Putamen (tissue), 1 donor: ENCODE measurements at regions not wholly inside any gene's neighbourhood (a gene's known extent, or its start where the extent isn't known, plus 50 kb on each side); places are given as distances from the start of the nearest gene placed in this dataset.
"Not testable (repeated sequence)": the region's sequence is repeated elsewhere in the genome, so short reads cannot be mapped to it uniquely, and the experiment has no call there.

Experiments
- DNase-seq: peaks from one replicate; pipeline ENCODE4 v3.0.0-alpha.2; 2016; ENCODE audit warnings: low spot score

DNA sequence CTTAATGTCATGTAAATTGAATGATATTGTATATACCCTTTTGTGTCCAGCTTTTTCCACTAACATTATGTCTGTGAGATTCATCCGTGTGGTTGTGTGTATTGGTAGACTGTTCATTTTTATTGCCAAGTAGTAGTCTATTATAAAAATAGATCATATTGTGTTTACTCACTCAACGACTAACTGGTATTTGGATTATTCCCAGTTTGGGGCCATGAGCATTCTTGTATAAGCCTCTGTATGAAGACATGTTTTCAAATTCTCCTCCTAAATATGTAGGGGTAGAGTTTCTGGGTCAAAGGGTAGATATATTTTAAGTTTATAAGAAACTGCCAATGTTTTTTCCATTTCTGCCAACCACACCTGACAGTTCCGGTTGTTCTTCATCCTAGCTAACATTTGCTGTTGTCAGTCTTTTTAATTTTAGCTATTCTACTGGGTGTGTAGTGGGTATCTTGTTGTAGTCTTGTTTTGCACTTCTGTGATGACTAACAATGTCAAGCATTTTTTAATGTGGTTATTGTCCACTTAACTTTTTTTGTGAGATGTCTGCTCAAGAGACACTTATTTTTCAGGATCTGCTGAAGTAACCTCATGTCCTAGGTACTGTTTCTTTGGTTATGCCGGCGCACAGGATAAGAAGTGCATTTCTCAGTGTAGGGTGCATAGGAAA, 93.2 kb downstream of the DACT1 start:
- DNase-seq, result no peak

GRCh38 chr14:58731465-58732293, 93.9 kb downstream of the DACT1 start:
- no peak for DNase-seq

GRCh38 chr14:58732387-58732786, 94.6 kb downstream of the DACT1 start:
- no peak for DNase-seq

DNA sequence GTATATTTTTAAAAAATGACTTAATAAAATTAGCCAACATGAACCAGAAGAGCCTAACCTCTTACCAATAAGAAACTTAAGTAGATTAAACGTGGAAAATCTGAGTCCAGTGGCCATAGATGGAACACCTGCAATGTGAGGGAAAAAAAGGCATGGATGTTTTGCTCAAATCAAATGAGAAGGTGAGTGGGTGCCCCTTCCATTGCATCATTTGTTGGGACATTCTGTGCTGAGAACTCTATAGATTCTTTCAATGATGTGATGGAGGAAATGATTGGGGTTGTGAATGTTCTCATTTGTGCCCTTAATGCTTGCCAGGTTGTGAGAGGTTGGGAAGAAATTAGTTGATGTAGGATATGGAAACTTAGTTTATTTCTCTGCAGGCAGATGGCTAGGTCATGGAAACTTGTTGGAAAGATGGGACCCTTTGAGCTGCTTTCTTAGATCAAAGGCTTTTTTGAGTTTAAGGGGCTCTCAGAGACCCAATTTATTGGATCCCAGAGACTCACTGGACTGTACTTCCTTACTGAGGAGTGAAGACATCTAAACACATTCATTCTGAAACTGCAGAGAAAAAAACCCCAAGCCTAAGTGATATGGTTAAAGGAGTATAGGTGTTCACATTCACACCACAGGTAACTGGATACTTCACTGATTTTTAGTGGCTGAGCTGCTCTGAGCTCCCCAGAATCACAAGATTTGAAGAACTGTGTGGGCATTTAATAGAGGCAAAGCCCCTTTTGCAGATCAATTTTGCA, 95.9 kb downstream of the DACT1 start:
- DNase-seq, result no peak

- no peak for DNase-seq
Observed at GRCh38 chr14:58735596-58735995, 97.8 kb downstream of the DACT1 start.

DNA sequence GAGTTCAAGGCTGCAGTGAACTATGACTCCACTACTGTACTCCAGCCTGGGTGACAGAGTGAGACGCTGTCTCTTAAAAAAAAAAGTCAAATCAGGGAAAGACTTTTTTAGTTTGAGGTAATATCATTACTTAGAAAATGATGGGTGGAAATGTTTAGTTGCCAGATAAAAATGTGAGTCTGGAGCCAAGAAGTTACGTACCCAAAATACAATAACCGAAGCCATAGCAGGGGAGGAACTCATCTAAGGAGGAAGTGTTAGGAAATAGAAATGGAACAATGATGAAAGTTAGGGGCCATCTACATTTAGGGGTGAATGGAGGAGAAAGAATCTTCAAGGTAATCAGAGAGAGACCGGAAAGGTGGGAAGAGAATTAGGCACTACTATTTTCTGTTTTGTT, 98.8 kb downstream of the DACT1 start:
- no peak for DNase-seq

GRCh38 chr14:58737511-58737910, 99.7 kb downstream of the DACT1 start:
- no peak for DNase-seq

- no peak for DNase-seq
Observed at GRCh38 chr14:58738189-58738836, 100.6 kb downstream of the DACT1 start.

- DNase-seq, result no peak
Observed at GRCh38 chr14:58738876-58739275, 101.1 kb downstream of the DACT1 start.

DNA sequence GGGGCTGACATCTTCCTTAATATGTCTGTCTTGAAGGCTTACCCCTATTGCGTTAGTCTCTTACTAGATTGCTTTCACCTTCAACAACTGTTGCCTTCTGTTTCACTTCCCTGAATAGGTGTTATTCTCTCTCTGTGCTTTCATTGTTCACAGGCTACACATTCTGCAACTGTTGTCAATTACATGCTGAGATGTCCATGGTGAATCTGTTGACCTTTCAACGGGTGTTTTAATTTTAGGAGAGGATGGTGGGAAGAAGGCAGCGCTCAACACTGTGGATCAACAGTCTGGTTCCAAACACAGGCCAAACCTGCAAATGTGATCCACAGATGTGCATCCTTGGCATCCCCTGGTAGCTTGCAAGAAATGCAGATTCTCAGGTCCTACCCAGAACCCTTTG, 101.9 kb downstream of the DACT1 start:
- no peak for DNase-seq

- DNase-seq, result peak; percentile 43
Observed at GRCh38 chr14:58740379-58740935, 102.7 kb downstream of the DACT1 start.

DNA sequence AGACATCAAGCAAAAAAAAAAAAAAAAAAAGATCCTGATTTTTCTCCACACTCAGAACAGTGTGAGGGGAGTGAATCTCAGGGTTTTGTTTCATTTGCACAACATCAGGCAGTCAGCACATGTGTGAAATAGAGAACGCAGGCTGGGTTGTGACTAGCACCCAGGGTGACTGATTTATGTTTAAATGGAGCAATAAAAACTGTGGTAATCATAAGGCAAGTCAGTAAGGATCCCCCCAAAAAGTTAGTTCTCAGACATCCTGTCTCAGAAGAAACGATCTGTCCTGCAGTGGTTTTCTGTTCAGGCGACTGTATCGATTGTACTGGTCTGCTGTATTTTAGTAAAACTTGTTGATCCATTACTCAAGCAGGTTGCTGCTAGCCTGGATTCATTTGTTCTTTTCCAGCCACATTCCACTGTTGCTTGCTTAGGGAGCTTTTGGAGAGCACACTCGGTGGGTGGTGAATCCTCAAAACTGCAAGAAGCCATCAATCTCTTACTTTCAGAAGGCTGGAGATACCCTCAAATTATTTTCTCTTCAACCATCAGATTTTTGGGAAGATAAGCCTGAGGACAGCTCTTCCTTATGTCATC, 107.1 kb downstream of the DACT1 start:
- no peak for DNase-seq

DNA sequence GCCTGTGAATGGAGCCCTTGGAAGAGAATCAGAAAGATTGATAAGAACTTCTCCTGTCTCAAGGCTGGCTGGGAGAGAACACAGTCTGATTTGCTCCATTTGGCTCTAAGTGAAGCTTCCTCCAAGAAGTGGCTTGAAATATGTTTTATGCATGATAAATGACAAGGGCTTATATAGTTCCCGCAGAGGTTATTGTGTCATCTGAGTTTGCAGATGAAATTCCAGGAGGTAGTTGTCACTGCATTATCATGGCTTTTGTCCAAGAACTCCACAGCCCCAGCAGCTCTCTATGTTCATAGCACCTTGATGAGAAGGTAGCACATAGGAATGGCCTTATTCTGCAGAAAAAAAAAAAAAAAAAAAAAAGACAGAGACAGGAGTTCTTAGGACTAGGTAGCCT, 108.5 kb downstream of the DACT1 start:
- no peak for DNase-seq

DNA sequence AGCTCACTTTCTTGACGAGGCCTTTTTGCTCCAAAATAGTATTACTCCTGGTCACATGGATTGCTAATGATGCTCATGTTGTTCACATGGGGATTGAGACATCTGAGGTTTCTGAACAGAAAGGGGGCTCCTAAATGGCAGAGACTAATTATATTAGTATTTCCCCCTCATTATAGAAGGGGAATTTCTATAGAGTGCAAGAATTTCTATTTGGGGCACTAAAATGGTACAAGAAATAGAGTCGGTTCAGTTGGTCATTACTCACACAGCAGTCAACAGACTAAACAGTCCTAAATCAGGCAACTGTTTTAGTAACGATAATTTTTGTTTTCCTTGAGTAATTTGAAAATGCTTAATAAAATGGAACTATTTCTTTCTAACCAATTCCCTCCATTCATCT, 108.9 kb downstream of the DACT1 start:
- DNase-seq, result no peak

DNA sequence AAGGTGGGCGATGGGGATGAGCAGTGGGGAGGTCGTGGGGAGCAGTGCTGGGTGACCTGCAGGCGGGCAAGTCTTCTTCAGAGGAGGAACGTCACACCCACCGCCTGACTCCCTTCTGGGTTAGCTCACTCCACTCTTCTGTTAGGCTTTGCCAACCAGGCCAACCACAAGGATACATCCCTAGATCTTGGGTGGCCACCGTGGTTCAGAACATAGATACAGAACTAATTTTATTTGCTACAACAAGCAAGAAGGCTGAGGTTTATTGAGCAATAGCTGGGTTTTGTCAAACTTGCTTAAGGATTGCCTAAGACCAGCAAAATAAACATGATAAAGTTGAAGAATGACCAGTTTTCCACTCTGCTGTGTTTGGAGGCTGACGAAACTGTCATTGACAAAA, 109.4 kb downstream of the DACT1 start:
- DNase-seq, result no peak

DNA sequence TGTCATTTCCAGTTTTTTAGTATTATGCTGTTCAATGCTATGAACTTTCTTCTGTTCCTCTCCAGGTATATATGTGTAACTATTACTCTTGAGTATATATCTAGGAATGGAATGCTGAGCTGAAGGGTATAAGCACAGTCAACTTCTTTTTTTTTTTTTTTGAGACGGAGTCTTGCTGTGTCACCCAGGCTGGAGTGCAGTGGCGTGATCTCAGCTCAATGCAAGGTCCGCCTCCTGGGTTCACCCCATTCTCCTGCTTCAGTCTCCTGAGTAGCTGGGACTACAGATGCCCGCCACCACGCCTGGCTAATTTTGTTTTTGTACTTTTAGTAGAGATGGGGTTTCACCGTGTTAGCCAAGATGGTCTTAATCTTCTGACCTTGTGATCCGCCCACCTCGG, 110.5 kb downstream of the DACT1 start:
- not testable (repeated sequence) for DNase-seq

- no peak for DNase-seq
Observed at GRCh38 chr14:58749066-58749669, 111.4 kb downstream of the DACT1 start.

DNA sequence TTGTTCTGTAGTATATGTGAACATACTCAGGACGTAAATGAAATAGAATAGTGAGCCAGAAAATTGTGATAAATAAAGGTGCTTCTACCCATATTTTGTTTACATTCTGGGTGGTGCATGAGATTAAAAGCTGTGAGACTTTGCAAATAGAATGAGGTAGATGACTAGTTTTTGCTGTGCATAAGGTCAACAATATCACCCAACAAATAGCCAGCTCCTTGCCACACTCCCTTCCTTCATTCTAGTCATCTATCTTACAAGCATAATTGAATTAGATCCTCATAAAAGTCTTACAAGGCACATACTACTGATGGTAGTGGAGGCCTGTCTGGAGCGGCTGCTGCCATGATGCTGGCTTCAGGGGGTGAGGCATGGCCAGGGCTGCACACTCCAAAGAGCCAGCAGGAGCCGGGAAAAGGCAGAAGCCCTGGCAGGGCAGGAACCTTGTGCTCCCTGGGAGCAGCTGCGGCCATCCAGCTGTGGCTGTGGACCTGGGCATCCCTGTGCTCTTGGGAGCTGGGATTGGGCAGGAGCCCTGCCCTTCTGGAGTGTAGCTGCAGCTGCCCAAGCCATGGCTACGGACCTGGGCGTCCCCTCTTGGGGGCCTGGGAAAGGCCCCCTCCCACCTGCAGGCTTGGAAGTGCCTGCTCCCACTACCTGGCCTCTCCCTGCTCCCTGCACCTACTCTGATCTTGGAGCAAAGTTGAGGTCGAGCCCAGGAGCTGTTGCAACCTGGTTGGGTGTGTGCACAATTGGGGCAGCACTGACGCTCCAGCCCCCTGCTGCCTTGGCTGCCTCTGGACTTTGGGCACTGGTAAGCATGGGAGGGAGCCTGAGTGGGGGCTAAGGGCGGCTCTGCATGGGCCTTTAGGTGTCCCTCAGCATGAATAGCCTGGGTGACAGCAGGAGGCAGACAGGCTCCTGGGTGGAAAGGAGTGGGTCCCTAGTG, 112.8 kb downstream of the DACT1 start:
- DNase-seq, result no peak

- no peak for DNase-seq
Observed at GRCh38 chr14:58751788-58752187, 114.0 kb downstream of the DACT1 start.

- DNase-seq, result no peak
Observed at GRCh38 chr14:58752289-58752688, 114.5 kb downstream of the DACT1 start.
